HG02763 (cell line): ENCODE measurements at regions not wholly inside any gene's neighbourhood (a gene's known extent, or its start where the extent isn't known, plus 50 kb on each side); places are given as distances from the start of the nearest gene placed in this dataset.

Source experiments
- ATAC-seq: cut with Tn5 transposase; IDR thresholded peaks from one replicate; pipeline ENCODE4 v1.9.1; 2021; ENCODE audit warnings: mild to moderate bottlenecking, moderate library complexity; ENCODE audit not compliant: unreplicated experiment

DNA sequence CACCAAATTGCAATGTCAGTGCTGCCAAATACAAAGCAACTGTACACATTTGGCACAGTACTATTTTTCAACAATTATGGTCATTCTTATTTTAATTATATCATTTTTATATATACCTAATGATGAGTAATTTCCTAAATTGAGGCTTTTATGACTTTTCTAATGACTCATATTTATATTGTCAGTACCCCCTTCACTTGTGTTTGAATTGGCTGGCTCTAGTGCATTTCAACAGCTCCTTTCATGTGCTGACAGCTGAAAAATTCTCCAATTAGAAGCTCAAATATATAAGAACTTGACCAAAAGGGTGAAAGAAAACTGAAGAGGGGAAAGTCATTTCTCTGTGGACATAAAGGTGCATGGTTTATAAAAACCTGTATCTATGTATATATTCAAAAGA lies 263.3 kb downstream of the SLITRK1 start:
- no peak for ATAC-seq

- ATAC-seq, result no peak
Measured at GRCh38 chr13:83613524-83613923, 268.8 kb downstream of the SLITRK1 start.

GRCh38 chr13:83601539-83601938 lies 280.7 kb downstream of the SLITRK1 start:
- ATAC-seq, result no peak

DNA sequence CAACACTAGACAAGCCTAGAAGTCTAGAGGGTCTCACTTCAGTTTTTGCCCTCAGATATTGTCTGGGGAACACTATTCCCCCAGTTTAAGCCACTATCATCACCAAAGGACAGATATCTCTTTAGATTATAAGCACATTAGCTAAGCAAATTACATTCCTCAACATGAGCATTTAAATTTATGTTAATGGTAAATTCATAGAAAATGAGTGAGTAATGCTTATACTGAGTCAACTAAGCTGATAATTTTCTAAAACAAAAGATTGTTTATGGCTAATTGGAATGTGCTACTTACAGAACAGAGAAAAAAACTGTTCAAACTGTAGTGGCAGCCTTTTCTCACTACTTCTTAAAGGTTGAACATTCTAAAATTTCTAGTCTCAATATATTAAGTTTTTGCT lies 290.2 kb downstream of the SLITRK1 start:
- ATAC-seq, result no peak

- ATAC-seq, result no peak
Measured at GRCh38 chr13:83589814-83590213, 292.5 kb downstream of the SLITRK1 start.

GRCh38 chr13:83577183-83577582 lies 305.1 kb downstream of the SLITRK1 start:
- ATAC-seq, result no peak

GRCh38 chr13:83568019-83568418 lies 314.3 kb downstream of the SLITRK1 start:
- no peak for ATAC-seq

- ATAC-seq, result no peak
Measured at GRCh38 chr13:83563499-83563898, 318.8 kb downstream of the SLITRK1 start.

GRCh38 chr13:83557845-83558244 lies 324.4 kb downstream of the SLITRK1 start:
- no peak for ATAC-seq

DNA sequence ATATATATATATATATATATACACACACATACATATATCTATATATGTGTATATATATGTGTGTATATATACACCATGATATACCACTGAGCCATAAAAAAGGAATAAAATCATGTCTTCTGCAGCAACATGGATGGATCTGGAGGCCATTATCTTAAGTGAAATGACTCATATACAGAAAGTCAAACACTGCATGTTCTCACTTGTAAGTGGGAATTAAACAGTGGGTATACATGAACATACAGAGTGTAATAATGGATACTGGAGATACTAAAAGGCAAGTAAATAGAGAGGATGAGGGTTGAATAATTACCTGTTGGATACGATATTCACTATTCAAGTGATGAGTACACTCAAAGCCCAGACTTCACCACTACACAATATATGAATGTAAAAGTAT lies 332.6 kb downstream of the SLITRK1 start:
- ATAC-seq, result no peak

DNA sequence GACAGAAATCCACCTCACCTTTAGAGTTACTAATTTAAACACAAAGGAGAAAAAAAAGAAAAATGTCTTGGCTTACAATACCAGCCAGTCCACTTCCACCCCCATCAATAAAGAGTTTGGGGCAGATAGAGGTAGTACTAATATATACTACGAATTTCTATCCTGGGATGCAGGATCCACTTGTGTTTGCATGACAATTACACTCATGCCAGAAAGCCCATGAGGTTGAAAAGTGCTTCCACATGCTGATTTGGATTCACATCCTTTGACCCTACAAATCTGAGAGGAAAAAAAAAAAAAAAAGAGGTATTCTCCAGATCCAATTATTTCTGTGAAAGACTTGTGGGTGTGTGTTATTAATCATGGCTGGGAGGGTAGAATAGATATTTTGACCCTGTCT lies 335.2 kb downstream of the SLITRK1 start:
- no peak for ATAC-seq

DNA sequence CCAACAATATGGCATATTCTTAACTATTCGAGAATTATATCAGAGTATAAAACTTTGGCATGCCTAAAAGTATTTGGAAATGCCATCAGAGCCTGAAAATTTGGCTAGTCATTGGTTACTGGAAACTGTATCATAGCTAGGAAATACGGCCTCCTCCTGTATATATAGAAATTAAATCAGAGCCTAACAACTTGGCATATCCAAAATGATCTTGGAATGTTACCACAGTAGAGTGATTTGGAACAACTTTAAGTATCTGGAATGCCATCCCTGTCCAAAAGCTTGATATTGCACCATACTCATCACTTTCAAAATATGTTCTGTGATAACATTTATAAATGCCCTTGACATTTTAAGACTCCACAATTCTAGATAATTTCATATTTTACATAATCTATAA lies 335.8 kb downstream of the SLITRK1 start:
- no peak for ATAC-seq

GRCh38 chr13:83538636-83539035 lies 343.6 kb downstream of the SLITRK1 start:
- no peak for ATAC-seq

GRCh38 chr13:83536941-83537340 lies 345.3 kb downstream of the SLITRK1 start:
- ATAC-seq, result no peak

GRCh38 chr13:83536153-83536552 lies 346.1 kb downstream of the SLITRK1 start:
- no peak for ATAC-seq

DNA sequence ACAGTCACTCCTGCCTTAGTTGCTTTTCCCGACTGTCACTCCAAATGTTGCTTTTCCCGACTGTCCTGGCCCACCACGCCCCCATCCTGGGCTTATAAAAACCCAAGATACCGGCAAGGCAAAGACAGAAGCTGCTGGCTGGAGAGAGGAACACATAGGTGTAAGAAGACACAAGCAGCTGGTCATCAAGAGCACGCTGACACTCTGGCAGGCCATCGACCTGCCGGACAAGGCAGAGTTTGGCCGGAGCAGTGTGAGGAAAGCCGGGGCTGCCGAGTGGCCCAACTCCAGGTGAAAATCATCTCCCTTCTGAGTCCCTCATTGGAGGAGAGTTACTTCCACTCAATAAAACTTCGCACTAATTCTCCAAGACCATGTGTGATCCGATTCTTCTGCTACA lies 349.5 kb downstream of the SLITRK1 start:
- no peak for ATAC-seq

GRCh38 chr13:83531022-83531421 lies 351.3 kb downstream of the SLITRK1 start:
- no peak for ATAC-seq

GRCh38 chr13:83516781-83517180 lies 365.5 kb downstream of the SLITRK1 start:
- ATAC-seq, result no peak

DNA sequence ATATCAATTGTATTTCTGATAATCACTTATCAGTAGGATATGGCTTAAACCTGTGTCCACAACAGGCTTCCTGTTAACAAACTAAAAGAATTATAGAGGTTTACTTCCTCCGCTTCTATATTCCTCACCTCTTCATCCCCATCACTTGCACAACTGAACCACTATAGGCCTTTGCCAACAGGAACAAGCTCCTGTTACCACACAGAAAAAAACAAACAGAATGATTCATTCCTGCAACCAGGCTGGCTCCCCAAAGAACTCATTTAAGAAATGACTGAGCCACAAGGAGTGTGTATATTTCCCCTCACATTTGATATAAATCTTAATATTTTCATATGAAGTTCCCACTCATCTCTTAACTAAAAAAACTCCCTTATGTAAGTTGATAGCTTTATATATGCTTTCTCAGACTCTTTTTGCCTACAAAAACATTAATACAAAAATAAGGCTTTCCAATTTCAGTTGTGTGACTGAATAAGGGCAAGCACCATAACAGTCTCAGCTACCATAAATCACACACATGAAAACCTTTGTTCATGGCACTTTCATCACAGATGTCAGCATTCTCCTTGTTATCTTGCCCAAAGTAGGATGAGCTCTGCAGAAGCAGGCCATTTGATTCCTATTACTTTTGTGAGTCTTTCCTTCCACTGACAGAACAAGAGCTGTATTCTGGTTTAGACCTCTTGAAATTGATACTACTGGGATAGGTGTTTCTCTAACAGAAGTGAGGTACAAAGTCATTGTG lies 366.8 kb downstream of the SLITRK1 start:
- ATAC-seq, result no peak

DNA sequence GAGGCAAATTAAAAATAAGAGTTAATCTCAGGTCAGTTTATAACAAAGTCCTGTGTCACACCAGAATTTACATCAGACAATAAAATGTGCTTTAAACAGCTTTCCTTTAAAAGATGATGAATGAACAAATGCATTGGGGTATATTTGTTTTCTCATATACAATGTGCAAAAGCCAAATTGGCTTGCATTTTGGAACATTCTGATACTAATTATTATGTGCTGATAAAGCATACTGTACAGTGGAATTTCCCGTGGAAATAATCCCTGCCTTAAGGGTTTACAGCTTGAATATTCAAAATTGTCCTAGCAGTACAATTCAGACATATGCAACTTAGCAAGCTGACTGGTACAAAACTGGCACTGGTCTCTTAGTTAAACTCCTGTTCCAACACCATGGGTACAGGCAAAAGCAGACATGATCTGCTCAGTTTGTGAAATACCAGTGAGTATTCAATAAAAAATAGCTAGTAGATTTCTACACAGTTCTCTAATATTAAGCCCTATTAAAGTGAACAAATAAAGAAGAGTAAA lies 373.4 kb downstream of the SLITRK1 start:
- no peak for ATAC-seq

GRCh38 chr13:83503424-83503823 lies 378.9 kb downstream of the SLITRK1 start:
- ATAC-seq, result no peak

GRCh38 chr13:83499286-83499685 lies 383.0 kb downstream of the SLITRK1 start:
- ATAC-seq, result no peak
